HCT116 (cell line): ENCODE measurements at regions not wholly inside any gene's neighbourhood (a gene's known extent, or its start where the extent isn't known, plus 50 kb on each side); places are given as distances from the start of the nearest gene placed in this dataset.

Source experiments
- ATAC-seq: fragments of 200-7000 bp; cut with Tn5 transposase; 2 replicates; pipeline ENCODE4 v1.9.1; 2020; ENCODE audit warnings: mild to moderate bottlenecking, moderate library complexity
- BruUV-seq: library from RNA; stranded (reverse); fragments of 400-500 nt; replicated peaks from 2 replicates; lab custom pipeline; 2021; lab: Mats Ljungman, UMichigan
- CTCF ChIA-PET: fragments of 300-600 bp; sonication (Branson Sonifier 250); formaldehyde crosslinking; loops from one replicate; lab custom pipeline; 2021; ENCODE audit warnings: antibody characterized with exemption; lab: Charles Lee
- POLR2A ChIA-PET: fragments of 300-600, 350-600 bp; sonication (Branson Sonifier 250); formaldehyde crosslinking; loops from one replicate; lab custom pipeline; 2021; ENCODE audit warnings: antibody characterized with exemption; lab: Charles Lee
- RAD21 ChIA-PET, 2 experiments: fragments of 300-600 bp; sonication (Branson Sonifier 250); formaldehyde crosslinking; loops; one replicate each; lab custom pipeline; 2023; ENCODE audit warnings: low total read pairs in 2 of 2; ENCODE audit not compliant: uncharacterized antibody in 2 of 2, unreplicated experiment in 2 of 2, low non-redundant PET in 1 of 2; lab: Charles Lee
- DNase-seq: peaks from one replicate; pipeline ENCODE4 v3.0.0-alpha.2; 2010; ENCODE audit warnings: low read depth, low spot score
- H2AFZ ChIP-seq: fragments of 200-600 bp; shearing (Covaris generic), sonication (generic); 2 replicates; pipeline ENCODE4 v1.6.1; 2017; ENCODE audit warnings: low read depth, mixed run types, mixed read lengths, antibody characterized with exemption, low read length; ENCODE audit not compliant: poor library complexity, severe bottlenecking
- H3K27ac ChIP-seq: 2 replicates; pipeline ENCODE4 v1.5.1; 2012; ENCODE audit warnings: low read depth, low read length
- H3K27me3 ChIP-seq: fragments of 200-600 bp; sonication (generic); 2 replicates; pipeline ENCODE4 v1.6.1; 2016; ENCODE audit warnings: mixed run types, low read length, mixed read lengths; ENCODE audit not compliant: insufficient read depth
- H3K36me3 ChIP-seq, 2 experiments: fragments of 200-500 bp in 1 of 2; fragments of 200-600 bp in 1 of 2; sonication (Bioruptor generic) in 1 of 2; sonication (generic) in 1 of 2; 2 replicates each; pipeline versions ENCODE4 v1.5.1 to v1.6.1; 2014 to 2016; ENCODE audit warnings: low read length in 2 of 2, inconsistent platforms in 1 of 2, mixed read lengths in 1 of 2, mixed run types in 1 of 2; ENCODE audit not compliant: insufficient read depth in 2 of 2, control insufficient read depth in 1 of 2
- H3K4me1 ChIP-seq, 2 experiments: fragments of 200-600 bp in 1 of 2; sonication (generic) in 1 of 2; 2 replicates each; pipeline versions ENCODE4 v1.5.1 to v1.6.1; 2012 to 2017; ENCODE audit warnings: low read length in 2 of 2, inconsistent platforms in 1 of 2, mild to moderate bottlenecking in 1 of 2, mixed read lengths in 1 of 2, mixed run types in 1 of 2, moderate library complexity in 1 of 2; ENCODE audit not compliant: insufficient read depth in 2 of 2, control insufficient read depth in 1 of 2
- H3K4me2 ChIP-seq: fragments of 200-600 bp; sonication (generic); 2 replicates; pipeline ENCODE4 v1.6.1; 2017; ENCODE audit warnings: mixed run types, low read length, mixed read lengths
- H3K4me3 ChIP-seq, 2 experiments: fragments of 200-600 bp in 1 of 2; sonication (generic) in 1 of 2; replicated peaks in 1 of 2; 2 replicates each; pipeline ENCODE4 v1.5.1; 2011 to 2016; ENCODE audit warnings: low read length in 2 of 2, control low read depth in 1 of 2, low read depth in 1 of 2, mild to moderate bottlenecking in 1 of 2, mixed read lengths in 1 of 2, mixed run types in 1 of 2
- H3K79me2 ChIP-seq: fragments of 200-600 bp; sonication (generic); 2 replicates; pipeline ENCODE4 v1.6.1; 2017; ENCODE audit warnings: mild to moderate bottlenecking, mixed run types, low read length, moderate library complexity, mixed read lengths; ENCODE audit not compliant: insufficient read depth
- H3K9ac ChIP-seq: fragments of 200-600 bp; sonication (generic); 2 replicates; pipeline ENCODE4 v1.6.1; 2016; ENCODE audit warnings: low read length, mixed read lengths
- H3K9me2 ChIP-seq: fragments of 200-600 bp; sonication (generic), shearing (Covaris generic); 2 replicates; pipeline ENCODE4 v1.6.1; 2017; ENCODE audit warnings: mixed run types, mild to moderate bottlenecking, moderate library complexity; ENCODE audit not compliant: insufficient read depth
- H3K9me3 ChIP-seq, 2 experiments: fragments of 200-500 bp in 1 of 2; fragments of 200-600 bp in 1 of 2; sonication (Bioruptor generic) in 1 of 2; sonication (generic) in 1 of 2; 2 replicates each; pipeline ENCODE4 v1.6.1; 2014 to 2017; ENCODE audit warnings: low read length in 2 of 2, mixed read lengths in 2 of 2, inconsistent platforms in 1 of 2, low read depth in 1 of 2, mild to moderate bottlenecking in 1 of 2, mixed run types in 1 of 2, moderate library complexity in 1 of 2; ENCODE audit not compliant: control insufficient read depth in 1 of 2, insufficient read depth in 1 of 2
- H4K20me1 ChIP-seq: fragments of 200-600 bp; sonication (generic), shearing (Covaris generic); 2 replicates; pipeline ENCODE4 v1.6.1; 2017; ENCODE audit warnings: mixed run types, mild to moderate bottlenecking, moderate library complexity; ENCODE audit not compliant: insufficient read depth
- CEBPB ChIP-seq: IDR thresholded peaks from 2 replicates; pipeline ENCODE4 v1.6.1; 2012; ENCODE audit warnings: low read depth
- ELF1 ChIP-seq: IDR thresholded peaks from 2 replicates; pipeline ENCODE4 v1.6.1; 2012; ENCODE audit warnings: low read depth, borderline replicate concordance
- JUND ChIP-seq: IDR thresholded peaks from 2 replicates; pipeline ENCODE4 v1.6.1; 2012
- POLR2AphosphoS5 ChIP-seq: IDR thresholded peaks from 2 replicates; pipeline ENCODE4 v1.6.1; 2011; ENCODE audit warnings: mild to moderate bottlenecking, low read depth, low read length, moderate library complexity
- RAD21 ChIP-seq: IDR thresholded peaks from 2 replicates; pipeline ENCODE4 v1.6.1; 2012; ENCODE audit warnings: low read depth, mild to moderate bottlenecking
- SRF ChIP-seq: IDR thresholded peaks from 2 replicates; pipeline ENCODE4 v1.6.1; 2012; ENCODE audit warnings: low read depth
- YY1 ChIP-seq: IDR thresholded peaks from 2 replicates; pipeline ENCODE4 v1.6.1; 2011; ENCODE audit warnings: low read length, low read depth, moderate library complexity, mild to moderate bottlenecking; ENCODE audit not compliant: insufficient replicate concordance; ENCODE audit errors: extremely low read depth
- ZFX ChIP-seq: fragments of 450-650 bp; IDR thresholded peaks from 2 replicates; pipeline ENCODE4 v1.6.1; 2017
- ZNF274 ChIP-seq: fragments of 200-500 bp; sonication (Bioruptor generic); IDR thresholded peaks from 2 replicates; pipeline ENCODE4 v1.6.1; 2014; ENCODE audit warnings: mild to moderate bottlenecking, low read depth, low read length, inconsistent platforms
- intact Hi-C: fragments of 100-400 bp; cut with micrococcal nuclease; formaldehyde crosslinking; loops from 2 replicates; pipeline ENCODE4 v1.10.0; 2022
- TF ChIP-seq, protein P1 (sequence below): IDR thresholded peaks from 2 replicates; pipeline ENCODE4 v1.6.1; 2012; ENCODE audit warnings: low read depth
- TF ChIP-seq, protein P2 (sequence below): IDR thresholded peaks from 2 replicates; pipeline ENCODE4 v1.6.1; 2012
- TF ChIP-seq, protein P3 (sequence below), 3 experiments: fragments of 200-600 bp in 1 of 3; sonication (generic) in 1 of 3; IDR thresholded peaks in 2 of 3; conservative IDR thresholded peaks in 1 of 3; 2 replicates each; pipeline ENCODE4 v1.5.1; 2012 to 2017; ENCODE audit warnings: low read depth in 2 of 3, low read length in 2 of 3, antibody characterized with exemption in 1 of 3, borderline replicate concordance in 1 of 3, control low read depth in 1 of 3, mild to moderate bottlenecking in 1 of 3, mixed read lengths in 1 of 3, mixed run types in 1 of 3, moderate library complexity in 1 of 3; ENCODE audit not compliant: insufficient read depth in 1 of 3

DNA sequence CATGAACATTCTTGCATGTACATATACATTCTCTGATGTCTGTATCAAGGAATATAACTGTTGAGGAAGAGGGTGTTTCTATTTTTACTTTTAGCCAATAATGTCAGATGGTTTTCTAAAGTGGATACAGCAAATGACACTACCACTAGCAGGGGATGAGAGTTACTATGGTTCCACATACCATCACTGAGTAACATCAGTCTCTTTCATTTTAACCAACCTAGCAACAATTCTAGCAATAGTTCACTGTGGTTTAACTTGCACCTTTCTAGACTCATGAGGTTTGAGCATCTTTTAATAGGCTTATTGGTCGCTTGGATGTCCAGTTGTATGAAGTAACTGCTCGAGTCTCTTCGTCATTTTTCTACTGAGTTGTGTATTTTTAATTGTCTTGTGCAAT lies 68.5 kb upstream of the ZNF746 start:
- CTCF ChIA-PET, result no interaction called here
- BruUV-seq, result no TSS peak

DNA sequence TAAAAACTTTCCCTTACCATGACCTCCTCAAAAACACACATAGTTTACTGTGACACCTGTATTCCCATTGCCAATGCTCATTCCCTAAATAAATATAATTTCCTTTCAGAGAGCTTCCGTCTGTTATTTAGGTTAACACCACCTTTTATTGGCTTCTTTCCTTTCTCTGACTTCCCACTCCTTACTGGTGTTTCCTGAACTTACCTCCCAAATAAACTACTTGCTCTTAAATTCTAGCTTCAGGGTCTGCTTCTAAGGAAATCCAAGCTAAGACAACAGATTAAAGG lies 67.4 kb upstream of the ZNF746 start:
- Histone ChIP-seq H3K9ac (no peak overlapping the region), H3K27ac (no peak overlapping the region), H3K4me3 (no peak overlapping the region), H3K4me2 (no peak overlapping the region), H3K27me3 (no peaks in the 10 kb centered on the region), H3K4me1 (peaks cover 0 to 4% of the 10 kb centered on the region in 2 experiments; a peak in 1 of 4 replicates), H4K20me1 (no peaks in the 10 kb centered on the region), H3K9me3 (no peaks in the 10 kb centered on the region; a peak in 1 of 4 replicates), H3K36me3 (no peaks in the 10 kb centered on the region), H2AFZ (no peak overlapping the region), H3K9me2 (no peaks in the 10 kb centered on the region), H3K79me2 (peaks cover 22% of the 10 kb centered on the region)
- POLR2A ChIA-PET, result no interaction called here
- CTCF ChIA-PET, result no interaction called here
- DNase-seq (no peak), ATAC-seq (no peak)
- intact Hi-C loops, result no loop called here
- RAD21 ChIA-PET, result no interaction called here
- no TSS peak for BruUV-seq
- TF ChIP-seq ELF1 (no peak), YY1 (no peak), JUND (no peak), ZNF274 (no peak), SRF (no peak), POLR2AphosphoS5 (no peak), CEBPB (no peak), ZFX (no peak)
- TF ChIP-seq, protein P1, sequence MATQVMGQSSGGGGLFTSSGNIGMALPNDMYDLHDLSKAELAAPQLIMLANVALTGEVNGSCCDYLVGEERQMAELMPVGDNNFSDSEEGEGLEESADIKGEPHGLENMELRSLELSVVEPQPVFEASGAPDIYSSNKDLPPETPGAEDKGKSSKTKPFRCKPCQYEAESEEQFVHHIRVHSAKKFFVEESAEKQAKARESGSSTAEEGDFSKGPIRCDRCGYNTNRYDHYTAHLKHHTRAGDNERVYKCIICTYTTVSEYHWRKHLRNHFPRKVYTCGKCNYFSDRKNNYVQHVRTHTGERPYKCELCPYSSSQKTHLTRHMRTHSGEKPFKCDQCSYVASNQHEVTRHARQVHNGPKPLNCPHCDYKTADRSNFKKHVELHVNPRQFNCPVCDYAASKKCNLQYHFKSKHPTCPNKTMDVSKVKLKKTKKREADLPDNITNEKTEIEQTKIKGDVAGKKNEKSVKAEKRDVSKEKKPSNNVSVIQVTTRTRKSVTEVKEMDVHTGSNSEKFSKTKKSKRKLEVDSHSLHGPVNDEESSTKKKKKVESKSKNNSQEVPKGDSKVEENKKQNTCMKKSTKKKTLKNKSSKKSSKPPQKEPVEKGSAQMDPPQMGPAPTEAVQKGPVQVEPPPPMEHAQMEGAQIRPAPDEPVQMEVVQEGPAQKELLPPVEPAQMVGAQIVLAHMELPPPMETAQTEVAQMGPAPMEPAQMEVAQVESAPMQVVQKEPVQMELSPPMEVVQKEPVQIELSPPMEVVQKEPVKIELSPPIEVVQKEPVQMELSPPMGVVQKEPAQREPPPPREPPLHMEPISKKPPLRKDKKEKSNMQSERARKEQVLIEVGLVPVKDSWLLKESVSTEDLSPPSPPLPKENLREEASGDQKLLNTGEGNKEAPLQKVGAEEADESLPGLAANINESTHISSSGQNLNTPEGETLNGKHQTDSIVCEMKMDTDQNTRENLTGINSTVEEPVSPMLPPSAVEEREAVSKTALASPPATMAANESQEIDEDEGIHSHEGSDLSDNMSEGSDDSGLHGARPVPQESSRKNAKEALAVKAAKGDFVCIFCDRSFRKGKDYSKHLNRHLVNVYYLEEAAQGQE, result no peak
- TF ChIP-seq, protein P2, sequence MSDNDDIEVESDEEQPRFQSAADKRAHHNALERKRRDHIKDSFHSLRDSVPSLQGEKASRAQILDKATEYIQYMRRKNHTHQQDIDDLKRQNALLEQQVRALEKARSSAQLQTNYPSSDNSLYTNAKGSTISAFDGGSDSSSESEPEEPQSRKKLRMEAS, result no peak

More for the DNA sequence above, 68.5 kb upstream of the ZNF746 start:
- POLR2A ChIA-PET, result no interaction called here
- H3K4me2 ChIP-seq, result no peak overlapping the region
- H3K9me2 ChIP-seq, result no peaks in the 10 kb centered on the region
- no peaks in the 10 kb centered on the region for H3K36me3 ChIP-seq
- no peaks in the 10 kb centered on the region for H4K20me1 ChIP-seq
- H3K4me1 ChIP-seq, result no peaks in the 10 kb centered on the region
- no peak for DNase-seq
- no peaks in the 10 kb centered on the region; a peak in 1 of 4 replicates for H3K9me3 ChIP-seq
- intact Hi-C loops, result no loop called here
- H2AFZ ChIP-seq, result no peak overlapping the region
- no peak overlapping the region for H3K9ac ChIP-seq
- H3K27ac ChIP-seq, result no peak overlapping the region
- no peak overlapping the region for H3K4me3 ChIP-seq
- no peaks in the 10 kb centered on the region for H3K27me3 ChIP-seq
- RAD21 ChIA-PET, result no interaction called here
- ATAC-seq, result no peak
- H3K79me2 ChIP-seq, result peaks cover 24% of the 10 kb centered on the region
- TF ChIP-seq, protein P3, sequence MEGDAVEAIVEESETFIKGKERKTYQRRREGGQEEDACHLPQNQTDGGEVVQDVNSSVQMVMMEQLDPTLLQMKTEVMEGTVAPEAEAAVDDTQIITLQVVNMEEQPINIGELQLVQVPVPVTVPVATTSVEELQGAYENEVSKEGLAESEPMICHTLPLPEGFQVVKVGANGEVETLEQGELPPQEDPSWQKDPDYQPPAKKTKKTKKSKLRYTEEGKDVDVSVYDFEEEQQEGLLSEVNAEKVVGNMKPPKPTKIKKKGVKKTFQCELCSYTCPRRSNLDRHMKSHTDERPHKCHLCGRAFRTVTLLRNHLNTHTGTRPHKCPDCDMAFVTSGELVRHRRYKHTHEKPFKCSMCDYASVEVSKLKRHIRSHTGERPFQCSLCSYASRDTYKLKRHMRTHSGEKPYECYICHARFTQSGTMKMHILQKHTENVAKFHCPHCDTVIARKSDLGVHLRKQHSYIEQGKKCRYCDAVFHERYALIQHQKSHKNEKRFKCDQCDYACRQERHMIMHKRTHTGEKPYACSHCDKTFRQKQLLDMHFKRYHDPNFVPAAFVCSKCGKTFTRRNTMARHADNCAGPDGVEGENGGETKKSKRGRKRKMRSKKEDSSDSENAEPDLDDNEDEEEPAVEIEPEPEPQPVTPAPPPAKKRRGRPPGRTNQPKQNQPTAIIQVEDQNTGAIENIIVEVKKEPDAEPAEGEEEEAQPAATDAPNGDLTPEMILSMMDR (IDR thresholded peaks at IDR 0.05 in 2 of 3, conservative IDR thresholded peaks at IDR 0.05 in 1 of 3; ENCODE audit: borderline replicate concordance in 1 of 3, insufficient read depth in 1 of 3, low read depth in 2 of 3, low read length in 2 of 3), result no peak
- TF ChIP-seq YY1 (no peak), RAD21 (no peak)
